K562 (cell line): ENCODE measurements at regions not wholly inside any gene's neighbourhood (a gene's known extent, or its start where the extent isn't known, plus 50 kb on each side); places are given as distances from the start of the nearest gene placed in this dataset.

Source experiments
- BRF2 ChIP-seq: IDR thresholded peaks from 3 replicates; pipeline ENCODE4 v1.6.1; 2011; ENCODE audit warnings: borderline replicate concordance, mild to moderate bottlenecking; ENCODE audit not compliant: insufficient read length, insufficient read depth
- CCNT2 ChIP-seq: IDR thresholded peaks from 2 replicates; pipeline ENCODE4 v1.6.1; 2011; ENCODE audit warnings: borderline replicate concordance, low read depth, mild to moderate bottlenecking, moderate library complexity, mixed read lengths, low read length; ENCODE audit not compliant: insufficient read length; ENCODE audit errors: extremely low read depth
- CTCF ChIP-seq, 3 experiments: IDR thresholded peaks in 2 of 3; conservative IDR thresholded peaks in 1 of 3; 2 replicates each; pipeline ENCODE4 v1.5.1; 2011 to 2012; ENCODE audit warnings: low read length in 3 of 3, mild to moderate bottlenecking in 3 of 3, control low read depth in 2 of 3, improper control_type of control experiment in 1 of 3, inconsistent platforms in 1 of 3, low read depth in 1 of 3, mixed read lengths in 1 of 3, moderate library complexity in 1 of 3; ENCODE audit not compliant: insufficient read depth in 2 of 3
- EP300 ChIP-seq: IDR thresholded peaks from 2 replicates; pipeline ENCODE4 v1.6.1; 2012; ENCODE audit warnings: low read length, improper control_type of control experiment
- GATAD2A ChIP-seq: fragments of 450-650 bp; IDR thresholded peaks from 2 replicates; pipeline ENCODE4 v1.6.1; 2017
- RAD51 ChIP-seq: fragments of 450-650 bp; IDR thresholded peaks from 2 replicates; pipeline ENCODE4 v1.7.1; 2016; ENCODE audit warnings: low read depth, mild to moderate bottlenecking, borderline replicate concordance
- REST ChIP-seq, 2 experiments: fragments of 450-650 bp; formaldehyde crosslinking in 1 of 2; IDR thresholded peaks; 2 replicates each; pipeline versions ENCODE4 v1.4.0 to v1.6.1; 2014 to 2020; ENCODE audit warnings: mild to moderate bottlenecking in 2 of 2, borderline replicate concordance in 1 of 2, low read depth in 1 of 2
- RFX5 ChIP-seq: IDR thresholded peaks from 2 replicates; pipeline ENCODE4 v1.6.1; 2011; ENCODE audit warnings: low read depth, mild to moderate bottlenecking, improper control_type of control experiment, low read length
- SMC3 ChIP-seq: conservative IDR thresholded peaks from 2 replicates; pipeline ENCODE4 v1.6.1; 2011; ENCODE audit warnings: low read depth, low read length, improper control_type of control experiment; ENCODE audit not compliant: insufficient read depth
- SRF ChIP-seq, 2 experiments: fragments of 250-450, 450-650 bp in 1 of 2; sonication (Bioruptor Pico) in 1 of 2; sonication (generic) in 1 of 2; formaldehyde crosslinking; IDR thresholded peaks; 2 replicates each; pipeline versions ENCODE4 v1.5.0 to v1.5.1; 2020 to 2022; ENCODE audit warnings: mild to moderate bottlenecking in 1 of 2, missing genetic modification reagents in 1 of 2
- STAG1 ChIP-seq: sonication (generic); formaldehyde crosslinking; IDR thresholded peaks from 2 replicates; pipeline ENCODE4 v1.5.0; 2020; ENCODE audit warnings: missing genetic modification reagents, borderline replicate concordance
- ZNF124 ChIP-seq: sonication (generic); formaldehyde crosslinking; IDR thresholded peaks from 2 replicates; pipeline ENCODE4 v1.8.1; 2022; ENCODE audit warnings: missing genetic modification reagents
- ZNF274 ChIP-seq: IDR thresholded peaks from 2 replicates; pipeline ENCODE4 v1.6.1; 2011; ENCODE audit warnings: low read depth, mild to moderate bottlenecking, low read length, moderate library complexity, borderline replicate concordance

GRCh38 chr10:118967160-118967559 lies 62.4 kb upstream of the NANOS1 start:
- no peak for TF ChIP-seq CCNT2
- no peak for TF ChIP-seq RFX5
- no peak for TF ChIP-seq SMC3
- no peak for TF ChIP-seq GATAD2A
- no peak for TF ChIP-seq STAG1 (CRISPR knock-in tag)
- TF ChIP-seq REST (IDR thresholded peaks at IDR 0.05; ENCODE audit: borderline replicate concordance) = no peak
- TF ChIP-seq REST (CRISPR knock-in tag; IDR thresholded peaks at IDR 0.05; ENCODE audit: low read depth) = no peak
- TF ChIP-seq RAD51 = no peak
- TF ChIP-seq ZNF274 = no peak
- no peak for TF ChIP-seq BRF2
- no peak for TF ChIP-seq ZNF124
- TF ChIP-seq SRF (CRISPR knock-in tag; IDR thresholded peaks at IDR 0.05) = no peak
- TF ChIP-seq CTCF (IDR thresholded peaks at IDR 0.05 in 2 of 3, conservative IDR thresholded peaks at IDR 0.05 in 1 of 3; ENCODE audit: insufficient read depth in 2 of 3, low read depth in 1 of 3, low read length in 3 of 3) = no peak
- no peak for TF ChIP-seq EP300
